ENCODE measurements at regions not wholly inside any gene's neighbourhood (a gene's known extent, or its start where the extent isn't known, plus 50 kb on each side); places are given as distances from the start of the nearest gene placed in this dataset.
"Not testable (repeated sequence)": the region's sequence is repeated elsewhere in the genome, so short reads cannot be mapped to it uniquely, and the experiment has no call there.

DNA sequence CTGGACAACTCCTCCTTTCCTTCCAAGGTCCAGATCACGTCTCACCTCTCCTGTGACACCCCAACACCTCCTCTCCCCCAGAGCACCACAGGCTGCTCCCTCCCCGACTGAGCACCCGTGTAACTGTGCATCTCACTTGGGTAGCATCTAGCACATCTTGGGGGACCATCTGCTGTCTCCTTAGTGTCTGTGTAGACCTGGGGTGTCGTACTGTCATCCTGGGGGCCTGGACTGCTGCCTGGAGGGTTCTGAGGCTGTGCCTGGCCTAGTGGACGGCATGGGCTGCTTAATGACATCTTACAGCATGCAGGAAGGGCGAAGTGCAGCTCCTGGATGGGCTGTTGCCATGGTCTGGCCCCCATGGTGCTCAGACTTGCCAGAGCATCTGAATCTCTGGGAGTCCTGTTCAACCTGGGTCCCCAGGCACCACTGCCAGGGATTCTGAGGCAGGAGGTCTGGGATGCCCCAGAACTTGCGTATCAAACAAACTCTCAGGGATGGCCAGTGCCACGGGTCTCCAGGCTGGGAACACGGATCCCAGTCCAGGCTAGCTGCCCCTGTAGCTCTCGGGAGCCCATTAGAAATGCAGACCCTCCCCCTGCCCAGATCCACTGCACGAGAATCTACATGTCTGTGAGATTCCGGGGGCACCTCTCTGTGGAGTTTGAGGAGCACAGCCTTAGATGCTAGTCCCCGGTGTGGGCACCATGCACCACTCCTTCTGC lies 194.4 kb upstream of the ZNF469 start:
- DNase-seq, result not testable (repeated sequence)

DNA sequence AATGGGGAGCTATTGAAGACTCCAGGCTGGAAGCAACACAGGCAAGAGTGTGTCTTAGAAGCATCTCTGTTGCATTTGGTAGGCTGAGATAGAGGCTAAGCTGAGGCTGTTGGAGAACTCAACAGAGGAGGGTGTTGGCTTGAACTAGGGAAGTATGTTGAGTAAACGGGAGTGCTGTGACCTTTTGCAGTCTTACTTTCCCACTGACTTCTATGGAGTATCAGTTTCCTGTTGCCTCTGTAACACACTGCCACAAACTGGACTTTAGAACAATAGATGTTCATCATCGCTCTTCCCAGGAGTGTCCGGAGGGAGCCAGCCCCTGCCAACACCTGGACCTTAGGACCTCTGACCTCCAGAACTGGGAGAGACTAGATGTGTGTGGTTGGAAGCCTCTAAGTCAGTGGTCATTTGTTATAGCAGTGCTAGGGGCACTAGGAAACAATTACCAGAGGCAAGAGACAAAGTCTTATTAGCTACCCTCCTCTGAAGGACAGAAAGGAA lies 192.1 kb upstream of the ZNF469 start:
- DNase-seq, result not testable (repeated sequence)

- DNase-seq, result not testable (repeated sequence)
Measured at GRCh38 chr16:88191168-88191567, 191.6 kb upstream of the ZNF469 start.

- DNase-seq, result no peak
Measured at GRCh38 chr16:88192601-88193000, 190.2 kb upstream of the ZNF469 start.

DNA sequence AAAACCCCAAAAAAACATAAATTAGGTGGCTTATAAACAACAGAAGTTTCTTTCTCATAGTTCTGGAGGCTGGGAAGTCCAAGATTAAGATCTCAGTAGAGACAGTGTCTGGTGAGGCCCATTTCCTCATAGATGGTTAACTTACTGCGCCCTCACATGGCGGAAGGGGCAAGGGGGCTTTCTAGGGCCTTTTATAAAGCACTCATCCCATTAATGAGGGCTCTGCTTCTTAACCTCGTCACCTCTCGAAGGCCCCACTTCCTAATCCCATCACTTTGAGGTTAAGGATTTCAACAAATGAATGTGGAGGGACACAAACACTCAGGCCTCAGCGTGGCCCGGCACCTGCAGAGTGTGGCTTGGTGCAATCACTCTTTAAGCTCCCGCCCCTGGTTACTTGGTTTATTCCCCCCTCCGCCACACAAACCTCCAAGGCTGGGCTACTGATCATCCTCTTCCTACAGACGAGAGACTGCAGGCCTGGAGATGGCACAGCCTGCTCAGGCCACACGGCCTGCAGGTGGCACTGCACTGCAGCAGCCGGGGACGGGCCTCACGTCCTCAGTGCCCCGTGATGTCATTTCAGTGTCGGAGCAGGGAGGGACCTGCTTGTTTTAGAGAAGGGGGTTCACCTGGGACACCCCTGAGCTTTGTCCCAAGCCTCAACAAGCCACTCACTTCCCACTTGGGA lies 188.9 kb upstream of the ZNF469 start:
- peak; percentile 67 for DNase-seq

DNA sequence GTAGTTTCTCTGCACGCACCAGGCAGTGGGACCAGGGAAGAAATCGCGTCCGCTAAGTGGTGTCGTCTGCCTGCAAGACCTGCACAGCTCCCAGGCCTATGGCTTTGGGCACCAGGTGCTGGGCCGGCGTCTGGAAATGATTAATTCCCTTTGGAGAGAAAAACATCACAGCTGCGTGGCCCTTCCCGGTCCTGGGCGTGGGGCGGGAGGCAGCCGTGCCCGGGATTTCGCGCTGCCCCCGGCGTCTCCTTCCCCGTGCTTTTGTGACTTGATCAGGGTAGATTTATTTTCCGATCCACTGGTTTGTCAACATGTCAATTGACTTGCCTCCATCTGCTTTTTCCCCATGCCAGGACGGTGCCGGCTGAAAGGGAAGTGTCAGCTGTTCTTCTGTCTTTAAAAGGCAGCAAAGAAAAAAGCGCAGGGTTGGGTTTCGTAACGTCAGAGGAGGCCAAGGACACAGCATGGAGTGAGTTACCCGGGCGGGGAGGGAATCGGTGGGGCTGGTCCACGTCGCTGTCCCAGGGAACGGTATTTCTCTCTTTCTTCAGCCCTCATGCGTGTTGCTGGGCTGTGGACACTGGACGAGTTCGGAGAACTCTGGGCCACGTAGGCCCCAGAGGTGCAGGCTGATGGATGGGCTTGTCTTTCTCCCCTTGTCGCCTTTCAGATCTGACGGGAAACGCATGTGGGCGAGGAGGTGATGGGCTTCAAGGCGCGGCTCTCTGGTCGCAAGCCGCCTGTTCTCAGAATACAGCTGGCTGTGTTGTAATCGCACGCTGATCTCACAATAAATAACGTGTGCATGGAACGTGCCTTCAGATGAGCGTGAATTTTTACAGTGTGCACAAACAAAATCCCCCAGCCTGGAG lies 188.1 kb upstream of the ZNF469 start:
- DNase-seq, result peak; percentile 53

DNA sequence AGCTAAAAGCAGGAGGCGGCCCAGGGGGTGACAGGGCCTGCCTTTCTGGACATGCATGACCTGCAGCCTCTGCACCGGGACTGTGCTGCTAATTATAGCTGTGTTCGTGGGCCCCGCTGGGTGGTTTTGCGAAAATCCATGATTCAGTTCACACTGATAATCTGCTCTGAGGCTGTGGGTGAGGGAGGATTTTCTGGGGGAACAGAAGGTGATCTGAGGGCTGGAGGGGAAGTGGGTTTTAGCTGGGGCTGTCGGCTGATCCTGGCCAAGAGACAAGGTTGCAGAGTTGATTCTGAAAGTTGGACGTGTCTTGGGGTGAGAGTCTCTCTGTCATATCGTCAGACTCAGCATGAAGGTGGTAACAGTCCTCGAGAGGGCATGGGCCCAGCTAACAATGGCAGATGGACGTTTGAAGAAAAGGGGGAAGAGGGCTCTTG lies 187.5 kb upstream of the ZNF469 start:
- DNase-seq, result no peak

- no peak for DNase-seq
Measured at GRCh38 chr16:88195911-88196465, 186.8 kb upstream of the ZNF469 start.

- DNase-seq, result no peak
Measured at GRCh38 chr16:88196471-88197400, 186.0 kb upstream of the ZNF469 start.

DNA sequence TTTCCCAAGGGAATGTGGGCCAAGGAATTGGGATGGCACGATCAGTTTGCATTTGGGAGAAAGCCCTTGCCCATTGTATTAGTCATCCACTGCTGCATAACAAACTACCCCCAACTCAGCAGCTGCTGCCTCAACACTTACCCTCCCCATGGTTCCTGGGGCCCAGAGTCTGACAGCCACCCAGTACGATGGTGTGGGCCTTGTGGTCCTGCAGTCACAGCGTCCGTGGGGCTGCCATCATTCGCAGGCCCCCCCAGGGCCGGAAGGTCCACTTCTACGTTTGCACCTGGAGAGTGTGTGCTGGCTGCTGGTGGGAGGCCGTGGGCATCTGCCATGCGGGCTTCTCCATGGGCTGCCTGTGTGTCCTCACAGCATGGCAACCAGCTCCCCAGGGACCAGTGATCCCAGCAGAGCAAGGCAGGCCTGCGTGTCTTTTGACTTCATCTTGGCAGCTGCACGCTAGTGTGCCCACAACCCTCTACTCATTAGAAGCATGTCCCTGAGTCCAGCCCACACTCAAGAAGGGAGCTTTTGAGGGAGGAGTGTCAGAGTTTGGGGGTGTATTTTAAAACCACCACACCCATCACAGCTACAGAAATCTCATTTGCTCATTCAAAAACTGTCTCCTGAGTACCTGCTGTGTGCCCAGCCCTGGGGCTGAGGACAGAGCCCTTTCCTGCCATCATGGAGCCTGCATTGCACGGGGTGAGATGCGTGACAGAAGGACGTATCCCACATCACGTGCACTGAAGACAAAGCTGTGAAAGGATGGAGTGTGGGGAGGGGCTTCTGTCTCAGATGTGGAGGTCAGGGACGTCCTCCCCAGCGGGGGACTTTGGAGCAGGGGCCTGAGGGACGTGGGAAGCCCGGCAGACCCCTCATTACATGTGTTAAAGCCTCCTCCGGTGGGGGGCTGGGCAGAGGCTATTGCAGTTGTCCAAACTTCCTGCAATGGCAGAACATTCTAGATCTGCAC lies 185.0 kb upstream of the ZNF469 start:
- DNase-seq, result no peak

GRCh38 chr16:88198457-88199295 lies 184.1 kb upstream of the ZNF469 start:
- not testable (repeated sequence) for DNase-seq

GRCh38 chr16:88199296-88200153 lies 183.2 kb upstream of the ZNF469 start:
- not testable (repeated sequence) for DNase-seq

DNA sequence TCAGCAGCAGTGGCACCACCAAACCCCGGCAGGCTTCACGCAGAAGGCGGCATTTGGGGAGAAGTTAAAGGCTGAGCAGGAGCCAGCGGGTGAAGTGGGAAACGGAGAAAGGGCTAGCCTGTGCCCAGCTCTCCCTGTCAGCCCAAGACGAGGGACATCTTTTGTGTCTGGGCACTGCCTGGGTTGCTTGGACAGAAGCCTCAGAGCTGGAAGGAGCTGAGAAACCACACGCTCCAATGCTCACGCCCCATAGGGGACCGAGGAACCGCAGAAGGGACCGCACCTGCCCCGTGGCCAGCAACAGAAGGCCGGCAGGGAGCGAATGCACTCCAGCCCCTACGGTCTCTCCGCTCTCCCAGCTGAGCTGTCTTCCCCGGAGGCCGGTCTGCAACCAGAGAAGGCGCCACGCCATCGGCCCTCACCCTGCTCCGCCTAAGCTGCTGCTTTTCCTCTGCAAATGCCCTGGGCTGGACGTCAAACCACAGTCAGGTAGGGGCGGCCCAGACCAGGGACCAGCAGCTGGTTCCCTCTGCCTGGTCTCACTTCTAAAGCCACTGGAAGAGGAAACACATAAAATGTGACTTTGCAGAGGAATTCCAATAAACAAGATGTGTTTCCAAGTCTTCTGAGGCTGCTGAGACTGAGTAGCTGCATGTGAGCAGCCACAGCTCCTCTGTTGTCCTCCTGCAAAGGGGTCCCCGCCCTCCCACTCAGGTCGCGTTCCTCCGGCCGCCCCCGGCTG lies 182.4 kb upstream of the ZNF469 start:
- DNase-seq, result not testable (repeated sequence)

- no peak for DNase-seq
Measured at GRCh38 chr16:88200896-88201185, 181.9 kb upstream of the ZNF469 start.

GRCh38 chr16:88201611-88202010 lies 181.1 kb upstream of the ZNF469 start:
- not testable (repeated sequence) for DNase-seq

- DNase-seq, result no peak
Measured at GRCh38 chr16:88202207-88202745, 180.5 kb upstream of the ZNF469 start.
